Hematopoietic multipotent progenitor cell treated with erythropoietin and hydrocortisone succinate and interleukin-3 and kit ligand, for 4 days (in vitro differentiated cells): ENCODE measurements at regions not wholly inside any gene's neighbourhood (a gene's known extent, or its start where the extent isn't known, plus 50 kb on each side); places are given as distances from the start of the nearest gene placed in this dataset.
"Not testable (repeated sequence)": the region's sequence is repeated elsewhere in the genome, so short reads cannot be mapped to it uniquely, and the experiment has no call there.

Source experiments
- DNase-seq: peaks from one replicate; pipeline ENCODE4 v3.0.0-alpha.2; 2015

DNA sequence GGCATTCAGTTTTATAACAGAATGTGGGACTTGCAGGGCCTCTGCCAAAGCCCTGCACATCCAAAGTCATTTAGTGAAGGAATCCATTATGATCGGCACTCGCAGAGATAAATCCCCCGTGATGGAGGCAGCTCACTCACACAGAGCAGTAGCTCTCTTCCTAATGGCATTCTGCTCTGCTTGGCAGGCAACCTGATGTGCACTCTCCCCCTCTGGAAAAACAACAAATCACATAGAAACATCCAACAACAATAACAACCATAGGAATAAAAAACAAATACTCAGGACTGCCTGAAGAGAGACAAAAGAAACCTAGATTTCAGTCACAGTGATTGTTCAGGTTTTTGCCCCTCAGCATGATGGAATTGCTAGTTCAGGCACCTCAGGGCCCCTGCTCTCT lies 59.7 kb downstream of the NAA11 start:
- no peak for DNase-seq

GRCh38 chr4:79259242-79259641 lies 66.6 kb downstream of the NAA11 start:
- DNase-seq = no peak

- no peak for DNase-seq
Measured at GRCh38 chr4:79258614-79259176, 67.2 kb downstream of the NAA11 start.

DNA sequence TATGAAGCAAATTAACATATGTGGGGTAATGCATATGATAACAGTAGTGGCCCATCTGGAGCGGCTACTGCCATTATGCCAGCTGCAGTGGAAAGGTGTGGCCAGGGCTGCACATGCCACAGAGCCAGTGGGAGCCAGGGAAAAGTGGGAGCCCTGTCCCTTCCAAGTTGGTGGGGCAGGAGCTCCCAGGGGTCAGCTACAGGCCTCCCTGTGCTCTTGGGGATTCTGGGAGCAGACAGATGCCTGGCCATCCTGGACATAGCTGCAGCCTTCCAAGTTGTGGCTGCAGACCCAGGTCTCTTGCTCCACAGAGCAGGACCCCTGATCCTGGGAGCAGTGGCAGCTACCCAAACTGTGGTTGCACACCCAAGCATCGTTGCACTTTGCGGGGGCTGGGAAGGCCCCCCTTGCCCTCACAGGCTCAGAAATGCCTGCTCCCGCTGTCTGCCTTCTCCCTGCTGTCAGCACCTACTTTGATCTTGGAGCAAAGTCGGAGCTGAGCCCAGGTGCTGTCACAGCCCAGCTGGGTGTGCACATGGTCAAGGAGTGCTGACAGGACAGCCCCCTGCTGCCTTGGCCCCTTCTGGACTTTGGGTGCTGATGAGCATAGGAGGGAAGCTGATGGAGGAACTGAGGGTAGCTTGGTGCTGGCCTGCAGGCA lies 67.8 kb downstream of the NAA11 start:
- DNase-seq = no peak

DNA sequence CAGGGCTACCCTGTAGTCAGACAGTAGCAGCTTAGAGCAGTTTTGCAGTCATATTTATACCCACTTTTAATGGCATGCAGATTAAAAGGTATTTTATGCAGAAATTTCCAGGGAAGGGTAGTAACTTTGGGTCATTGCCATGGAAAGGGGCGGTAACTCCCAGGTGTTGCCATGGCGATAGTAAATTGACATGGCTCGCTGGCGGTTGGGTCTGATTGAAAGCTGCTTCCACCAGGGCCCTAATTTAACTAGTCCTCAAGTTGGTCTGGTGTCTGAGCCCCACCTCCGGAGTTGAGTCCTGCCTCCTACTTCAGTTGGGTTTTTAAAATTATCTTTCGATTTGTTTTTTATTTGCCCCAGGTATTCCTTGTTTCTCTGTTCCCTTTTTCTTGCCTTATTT lies 70.1 kb downstream of the NAA11 start:
- DNase-seq = no peak

DNA sequence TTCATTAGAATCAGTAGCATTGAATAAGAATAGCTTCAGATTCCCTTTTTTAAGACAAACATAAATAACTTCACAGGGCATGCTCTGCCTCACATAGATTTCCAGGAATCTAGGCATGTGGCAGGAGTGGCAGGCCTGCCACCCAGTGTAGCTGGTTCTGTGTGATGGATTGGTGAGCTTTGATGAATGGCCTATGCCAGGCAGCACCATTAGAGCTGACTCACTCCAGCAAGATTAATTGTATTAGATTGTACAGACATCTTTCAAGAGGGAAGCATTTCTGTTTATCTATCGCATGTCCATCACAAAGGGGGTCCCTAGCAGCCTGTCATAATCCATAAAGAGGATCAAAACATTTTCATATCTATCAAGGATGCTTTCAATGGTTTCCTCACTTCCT lies 71.9 kb downstream of the NAA11 start:
- no peak for DNase-seq

DNA sequence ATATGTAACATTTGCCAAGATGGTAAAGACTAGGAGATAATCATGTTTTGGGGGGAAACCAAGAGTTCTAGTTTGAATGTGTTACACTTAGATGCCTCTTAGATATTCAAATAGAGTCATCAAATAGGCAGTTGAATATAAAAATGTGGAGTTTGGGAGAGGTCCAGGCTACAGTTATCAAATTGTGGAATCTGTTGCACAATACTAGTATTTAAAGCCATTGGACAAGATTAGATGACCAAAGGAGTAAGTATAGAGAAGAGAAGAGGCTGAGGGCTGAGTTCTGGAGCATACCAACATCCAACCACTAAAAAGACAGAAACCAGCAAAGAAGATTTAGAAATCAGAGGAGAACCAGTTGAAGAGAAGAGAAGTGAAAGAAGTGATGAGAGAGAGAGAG lies 72.7 kb downstream of the NAA11 start:
- DNase-seq = no peak

DNA sequence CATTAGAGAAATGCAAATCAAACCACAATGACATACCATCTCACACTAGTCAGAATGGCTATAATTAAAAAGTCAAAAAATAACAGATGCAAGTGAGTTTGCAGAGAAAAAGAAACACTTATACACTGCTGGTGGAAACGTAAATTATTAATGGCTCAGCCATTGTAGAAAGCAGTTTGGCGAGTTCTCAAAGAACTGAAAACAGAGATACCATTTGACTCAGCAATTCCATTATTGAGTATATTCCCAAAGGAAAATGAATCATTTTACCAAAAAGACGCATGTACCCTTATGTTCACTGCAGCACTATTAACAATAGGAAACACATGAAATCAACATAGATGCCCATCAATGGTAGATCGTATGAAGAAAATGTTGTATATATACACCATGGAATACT lies 75.0 kb downstream of the NAA11 start:
- no peak for DNase-seq

- DNase-seq = peak; percentile 89
Measured at GRCh38 chr4:79249881-79250503, 75.9 kb downstream of the NAA11 start.

DNA sequence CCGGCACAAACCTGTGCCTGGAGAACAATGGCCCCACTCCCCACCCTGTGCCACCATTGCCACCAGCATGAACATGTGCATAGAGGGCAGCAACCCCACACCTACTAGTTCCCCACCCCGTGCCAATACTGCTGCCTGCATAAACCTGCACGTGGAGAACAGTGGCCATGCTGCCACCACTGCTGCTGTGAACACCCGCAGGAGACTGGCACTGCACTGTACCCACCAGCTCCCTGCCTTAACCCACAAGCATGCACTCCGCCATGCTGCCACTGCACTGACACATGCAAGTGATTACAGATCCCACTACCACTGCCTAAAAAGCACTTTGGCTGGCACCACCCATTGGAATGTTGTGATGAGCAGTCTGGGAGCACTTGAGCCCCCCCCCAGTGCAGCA lies 77.3 kb downstream of the NAA11 start:
- DNase-seq = no peak

DNA sequence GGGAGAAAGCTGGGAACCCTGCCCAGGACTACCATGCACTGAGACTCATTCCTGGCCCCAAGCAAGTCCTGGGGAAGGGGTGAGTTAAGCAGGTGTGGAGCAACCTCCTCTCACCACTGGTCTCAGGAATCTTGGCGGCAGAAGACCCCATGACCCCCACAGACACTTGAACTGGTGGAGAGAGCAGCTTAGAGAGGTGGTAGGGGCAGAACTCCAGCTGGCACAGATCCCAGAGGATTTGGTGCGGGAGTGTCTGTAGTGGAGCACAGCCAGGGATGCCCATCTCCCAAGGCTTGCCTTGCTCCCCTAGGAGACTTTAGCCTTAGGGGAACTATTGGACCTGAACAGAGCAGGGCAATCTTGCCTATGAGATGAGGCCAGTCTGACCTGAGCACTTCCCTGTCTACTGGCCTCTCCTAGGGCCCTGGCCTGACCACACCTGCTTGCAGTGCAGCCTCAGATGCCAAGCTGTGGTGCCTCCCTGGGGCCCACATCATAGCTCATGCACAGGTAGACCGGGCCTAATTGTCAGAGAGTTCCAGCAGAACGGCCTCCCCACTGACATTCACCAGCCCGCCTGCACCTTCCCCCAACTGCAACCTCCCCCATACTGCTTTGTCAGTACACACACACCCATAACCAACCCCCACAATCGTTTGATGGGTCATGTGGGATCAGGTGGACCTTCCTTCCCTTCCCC lies 78.0 kb downstream of the NAA11 start:
- no peak for DNase-seq

DNA sequence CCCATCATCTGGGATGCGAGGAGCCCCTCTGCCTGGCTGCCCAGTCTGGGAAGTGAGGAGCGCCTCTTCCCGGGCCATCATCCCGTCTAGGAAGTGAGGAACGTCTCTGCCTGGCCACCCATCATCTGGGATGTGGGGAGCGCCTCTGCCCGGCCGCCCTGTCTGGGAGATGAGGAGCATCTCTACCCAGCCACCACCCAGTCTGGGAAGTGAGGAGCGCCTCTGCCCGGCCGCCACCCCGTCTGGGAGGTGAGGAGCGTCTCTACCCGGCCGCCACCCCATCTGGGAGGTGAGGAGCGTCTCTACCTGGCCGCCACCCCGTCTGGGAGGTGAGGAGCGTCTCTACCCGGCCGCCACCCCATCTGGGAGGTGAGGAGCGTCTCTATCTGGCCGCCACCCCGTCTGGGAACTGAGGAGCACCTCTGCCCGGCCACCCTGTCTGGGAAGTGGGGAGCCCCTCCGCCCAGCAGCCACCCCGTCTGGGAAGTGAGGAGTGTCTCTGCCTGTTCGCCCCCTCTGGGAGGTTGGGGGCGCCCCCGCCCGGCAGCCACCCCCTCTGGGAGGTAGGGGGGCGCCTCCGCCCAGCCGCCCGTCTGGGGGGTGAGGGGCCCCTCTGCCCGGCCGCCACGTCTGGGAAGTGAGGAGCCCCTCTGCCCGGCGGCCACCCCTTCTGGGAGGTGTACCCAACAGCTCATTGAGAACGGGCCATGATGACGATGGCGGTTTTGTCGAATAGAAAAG lies 80.5 kb downstream of the NAA11 start:
- DNase-seq = not testable (repeated sequence)

- peak; percentile 64 for DNase-seq
Measured at GRCh38 chr4:79241846-79242245, 84.0 kb downstream of the NAA11 start.

- no peak for DNase-seq
Measured at GRCh38 chr4:79237851-79238250, 88.0 kb downstream of the NAA11 start.

DNA sequence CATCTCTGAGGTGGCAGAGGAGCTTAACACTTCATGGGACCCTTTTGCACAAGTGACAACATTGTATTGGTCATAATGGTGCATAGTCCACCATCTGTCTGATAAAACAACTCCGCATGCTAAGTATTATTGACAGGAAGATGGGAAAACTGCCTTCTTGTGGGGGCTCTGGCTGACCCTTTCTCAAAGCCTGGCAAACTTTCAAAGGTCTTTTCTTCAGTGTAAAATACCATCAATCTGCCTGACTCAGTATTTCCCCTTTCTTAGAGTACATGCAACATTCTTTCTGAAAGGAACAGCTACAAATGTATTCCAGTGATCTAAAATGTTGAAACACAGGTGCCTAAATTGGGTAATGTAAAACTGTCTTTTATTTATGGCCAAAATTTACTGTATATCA lies 89.1 kb downstream of the NAA11 start:
- no peak for DNase-seq

DNA sequence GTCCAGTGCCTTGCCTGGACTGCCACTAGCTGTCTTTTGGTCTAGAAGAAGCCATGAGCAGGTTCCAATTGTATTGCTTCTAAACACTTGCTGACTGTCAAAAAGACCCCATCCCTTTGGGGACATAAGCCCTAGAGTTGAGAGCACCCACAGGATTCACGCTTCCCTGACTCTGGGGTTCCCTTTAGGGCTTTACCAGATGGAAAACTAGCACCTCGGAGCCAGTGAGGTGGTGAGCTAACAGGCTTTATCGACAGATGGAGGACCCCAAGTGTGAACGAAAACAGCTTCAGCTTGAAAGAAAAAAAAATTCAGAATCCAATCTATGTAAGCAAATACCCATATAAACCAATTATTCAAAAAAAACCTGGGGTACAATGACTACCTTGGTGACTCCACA lies 90.8 kb downstream of the NAA11 start:
- DNase-seq = no peak

DNA sequence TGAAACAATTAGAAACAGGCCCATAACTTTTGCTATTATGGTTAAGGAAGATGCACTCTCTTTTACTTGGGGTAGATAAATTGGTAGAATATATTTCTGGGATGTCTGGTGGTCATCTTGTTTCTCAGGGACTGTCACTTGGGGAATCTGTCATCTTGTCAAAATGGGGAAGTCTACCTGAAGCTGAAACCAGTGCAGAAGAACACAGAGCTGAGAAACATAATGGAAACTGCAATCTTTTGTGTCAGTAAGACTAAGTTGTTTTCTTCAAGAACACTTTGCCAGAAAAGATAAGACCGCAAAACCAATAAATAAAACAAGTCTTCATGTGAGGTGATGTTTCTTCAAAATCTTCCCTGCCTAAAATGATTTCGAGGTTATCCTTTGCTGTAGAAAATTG lies 92.0 kb downstream of the NAA11 start:
- DNase-seq = no peak

- DNase-seq = no peak
Measured at GRCh38 chr4:79232540-79232939, 93.3 kb downstream of the NAA11 start.

DNA sequence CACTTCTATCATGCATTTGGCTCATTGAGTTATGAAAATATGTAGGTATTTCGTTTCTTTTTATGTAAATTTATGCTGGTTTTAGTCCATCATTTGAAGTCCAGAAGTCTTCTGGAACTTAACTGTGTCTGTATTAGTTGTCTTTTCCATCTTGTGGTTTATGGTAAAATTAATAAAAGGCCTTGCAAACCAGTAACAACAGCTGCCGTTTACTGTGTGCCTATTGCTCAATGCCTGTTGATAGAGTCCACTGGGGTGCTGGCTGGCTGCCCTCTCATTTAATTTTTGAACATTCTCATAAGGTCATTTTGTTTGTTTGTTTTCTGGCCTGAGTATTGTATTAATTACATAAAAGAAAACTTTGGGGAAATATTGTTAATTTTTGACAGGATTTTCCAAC lies 98.0 kb downstream of the NAA11 start:
- peak; percentile 31 for DNase-seq

DNA sequence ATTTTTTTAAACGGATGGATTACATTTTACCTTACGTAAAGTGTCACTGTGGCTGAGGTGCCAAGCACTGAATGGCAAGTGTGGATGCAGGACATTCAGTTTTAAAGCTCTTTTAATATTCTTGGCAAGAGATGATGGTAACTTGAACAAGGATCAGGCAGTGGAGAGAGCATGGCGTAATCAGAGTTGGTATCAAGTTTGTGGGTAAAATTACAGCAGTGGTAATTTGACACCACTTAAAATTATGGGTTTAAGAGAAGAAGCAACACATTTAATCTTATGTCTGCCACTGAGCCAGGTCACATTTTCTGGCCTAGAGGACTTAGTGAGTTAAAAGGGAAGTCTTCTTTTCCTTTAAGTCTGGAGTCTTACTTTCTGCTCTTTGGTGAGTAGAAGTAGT lies 100.5 kb downstream of the NAA11 start:
- DNase-seq = peak; percentile 37

- no peak for DNase-seq
Measured at GRCh38 chr4:79224777-79225104, 101.1 kb downstream of the NAA11 start.

DNA sequence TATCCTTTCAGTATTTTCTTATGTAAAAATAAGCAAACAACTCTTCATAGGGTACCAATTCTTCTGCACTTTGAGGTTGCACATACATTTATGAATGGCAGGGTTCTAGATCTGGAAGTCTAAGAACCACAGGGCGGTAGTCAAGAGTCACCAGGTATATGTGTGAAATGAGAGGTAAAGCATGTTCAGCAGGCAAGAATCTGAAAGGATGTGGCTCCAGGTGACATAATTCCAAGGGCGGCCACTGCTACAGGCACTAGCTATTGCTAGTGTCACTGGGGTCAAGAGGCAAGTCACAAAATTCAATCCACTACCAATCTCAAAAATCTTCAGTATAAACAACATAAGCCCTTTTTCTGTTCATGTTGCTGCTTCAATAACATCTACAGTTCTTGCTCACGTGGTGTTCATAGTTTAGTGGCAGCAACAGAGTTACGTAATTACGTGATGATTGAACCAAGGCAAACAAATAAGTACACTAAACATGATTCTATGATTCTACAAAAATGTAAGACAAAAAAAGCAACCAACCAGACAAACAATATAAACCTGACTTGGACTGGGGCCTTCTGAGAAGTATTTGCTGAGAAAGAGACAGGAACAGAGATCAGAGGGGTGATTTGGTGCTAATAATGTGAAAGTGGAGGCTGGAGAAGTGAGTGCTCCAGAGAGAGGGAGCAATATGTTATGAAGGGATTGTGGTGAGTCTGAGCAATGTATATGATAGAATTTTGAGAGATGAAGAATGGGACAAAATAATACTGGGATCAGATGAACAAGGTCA lies 101.7 kb downstream of the NAA11 start:
- no peak for DNase-seq

GRCh38 chr4:79217025-79217424 lies 108.8 kb downstream of the NAA11 start:
- DNase-seq = no peak
